ENCODE measurements at regions not wholly inside any gene's neighbourhood (a gene's known extent, or its start where the extent isn't known, plus 50 kb on each side); places are given as distances from the start of the nearest gene placed in this dataset.

- no peak for TF ChIP-seq CTCF (IDR thresholded peaks at IDR 0.05)
- no peak for TF ChIP-seq POLR2AphosphoS5 (IDR thresholded peaks at IDR 0.05)
- no peak for TF ChIP-seq EP300 (IDR thresholded peaks at IDR 0.05)
- no peak for TF ChIP-seq POLR2A (IDR thresholded peaks at IDR 0.05)
- 83% methylated on average over 20 of the region's 20 CpGs for WGBS
- Histone ChIP-seq H3K27ac (no peak overlapping the region), H3K4me3 (no peak overlapping the region), H3K36me3 (no peaks in the 10 kb centered on the region), H3K4me1 (peaks cover 4% of the 10 kb centered on the region), H3K9me3 (no peaks in the 10 kb centered on the region), H3K27me3 (no peaks in the 10 kb centered on the region)
- no peak for DNase-seq (ENCODE audit: low spot score in 2 of 2)
These were observed 67.5 kb upstream of the IRX6 start for GRCh38 chr16:55256412-55257016.

GRCh38 chr16:55257966-55258613 is 65.9 kb upstream of the IRX6 start:
- TF ChIP-seq POLR2A (IDR thresholded peaks at IDR 0.05) (no peak), CTCF (IDR thresholded peaks at IDR 0.05) (peak; percentile 80 to 87), EP300 (IDR thresholded peaks at IDR 0.05) (no peak), POLR2AphosphoS5 (IDR thresholded peaks at IDR 0.05) (no peak)
- Histone ChIP-seq H3K4me3 (no peak overlapping the region), H3K27me3 (no peaks in the 10 kb centered on the region), H3K36me3 (no peaks in the 10 kb centered on the region), H3K9me3 (no peaks in the 10 kb centered on the region), H3K27ac (no peak overlapping the region), H3K4me1 (peaks cover 4% of the 10 kb centered on the region)
- peak; percentile 78 to 83 for DNase-seq (ENCODE audit: low spot score in 2 of 2)
- WGBS, result 31% methylated on average over 9 of the region's 9 CpGs

- no peaks in the 10 kb centered on the region for H3K27me3 ChIP-seq
- H3K9me3 ChIP-seq, result no peaks in the 10 kb centered on the region
- no peak for DNase-seq (ENCODE audit: low spot score in 2 of 2)
- no peaks in the 10 kb centered on the region for H3K36me3 ChIP-seq
- H3K4me1 ChIP-seq, result peaks cover 12% of the 10 kb centered on the region
- no peak for TF ChIP-seq POLR2AphosphoS5 (IDR thresholded peaks at IDR 0.05)
- TF ChIP-seq POLR2A (IDR thresholded peaks at IDR 0.05), result no peak
- TF ChIP-seq CTCF (IDR thresholded peaks at IDR 0.05), result no peak
- TF ChIP-seq EP300 (IDR thresholded peaks at IDR 0.05), result no peak
- no peak overlapping the region for H3K27ac ChIP-seq
- 50% methylated on average over 3 of the region's 3 CpGs for WGBS
- H3K4me3 ChIP-seq, result no peak overlapping the region
These were observed 62.7 kb upstream of the IRX6 start for GRCh38 chr16:55261301-55261700.

- Histone ChIP-seq H3K36me3 (no peaks in the 10 kb centered on the region), H3K9me3 (no peaks in the 10 kb centered on the region), H3K27me3 (no peaks in the 10 kb centered on the region), H3K27ac (no peak overlapping the region), H3K4me3 (no peak overlapping the region), H3K4me1 (peaks cover 9% of the 10 kb centered on the region)
- no peak for TF ChIP-seq POLR2A (IDR thresholded peaks at IDR 0.05)
- TF ChIP-seq EP300 (IDR thresholded peaks at IDR 0.05), result no peak
- no peak for TF ChIP-seq POLR2AphosphoS5 (IDR thresholded peaks at IDR 0.05)
- DNase-seq (ENCODE audit: low spot score in 2 of 2), result no peak
- 77% methylated on average over 7 of the region's 10 CpGs for WGBS
These were observed 60.4 kb upstream of the IRX6 start for GRCh38 chr16:55263271-55264250.

GRCh38 chr16:55264949-55265348 is 59.1 kb upstream of the IRX6 start:
- peak overlapping the region; percentile 49 for H3K27ac ChIP-seq
- TF ChIP-seq CTCF (IDR thresholded peaks at IDR 0.05) (no peak), POLR2AphosphoS5 (IDR thresholded peaks at IDR 0.05) (no peak), POLR2A (IDR thresholded peaks at IDR 0.05) (no peak), EP300 (IDR thresholded peaks at IDR 0.05) (no peak)
- peaks cover 9% of the 10 kb centered on the region for H3K4me1 ChIP-seq
- H3K36me3 ChIP-seq, result no peaks in the 10 kb centered on the region
- DNase-seq (ENCODE audit: low spot score in 2 of 2), result peak in 1 of 2 donors; percentile 64
- no peak overlapping the region for H3K4me3 ChIP-seq
- 38% methylated on average over 7 of the region's 7 CpGs for WGBS
- no peaks in the 10 kb centered on the region for H3K9me3 ChIP-seq
- no peaks in the 10 kb centered on the region for H3K27me3 ChIP-seq
